Esophagus squamous epithelium (tissue), 4 donors: ENCODE measurements at regions not wholly inside any gene's neighbourhood (a gene's known extent, or its start where the extent isn't known, plus 50 kb on each side); places are given as distances from the start of the nearest gene placed in this dataset.

Experiments used
- POLR2A ChIP-seq, 4 donors: fragments of 450-650 bp; IDR thresholded peaks; one replicate each; pipeline ENCODE4 v1.6.1; 2017; ENCODE audit warnings: antibody characterized with exemption in 4 of 4, mild to moderate bottlenecking in 4 of 4, moderate library complexity in 3 of 4
- TF ChIP-seq, protein P1 (sequence below), 6 experiments: fragments of 450-650 bp in 4 of 6; fragments of 200-600 bp in 2 of 6; sonication (generic) in 2 of 6; IDR thresholded peaks; one replicate each; pipeline ENCODE4 v1.5.1; 2016 to 2019; ENCODE audit warnings: antibody characterized with exemption in 6 of 6, mild to moderate bottlenecking in 4 of 6, moderate library complexity in 4 of 6

DNA sequence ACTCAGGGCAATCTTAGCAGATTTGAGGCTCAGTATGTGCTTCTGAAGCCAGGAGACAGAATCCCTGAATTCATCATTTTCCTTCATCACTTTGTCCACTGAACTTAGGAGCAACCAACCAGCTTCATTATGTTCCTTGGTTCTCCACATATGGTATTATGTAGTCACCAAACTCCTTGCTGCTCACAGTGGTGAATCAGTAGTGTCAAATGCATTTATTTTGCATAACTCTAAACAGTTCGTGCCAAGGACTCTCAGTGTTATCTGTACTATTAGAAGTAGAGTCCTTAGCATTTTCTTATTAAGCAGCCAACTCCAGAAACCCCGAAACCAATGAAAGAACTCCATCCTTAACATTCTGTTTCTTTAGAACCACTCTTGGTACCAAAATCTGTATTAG is 466.9 kb upstream of the RGS6 start:
- TF ChIP-seq POLR2A (IDR thresholded peaks at IDR 0.05) = no peak
- TF ChIP-seq, protein P1, sequence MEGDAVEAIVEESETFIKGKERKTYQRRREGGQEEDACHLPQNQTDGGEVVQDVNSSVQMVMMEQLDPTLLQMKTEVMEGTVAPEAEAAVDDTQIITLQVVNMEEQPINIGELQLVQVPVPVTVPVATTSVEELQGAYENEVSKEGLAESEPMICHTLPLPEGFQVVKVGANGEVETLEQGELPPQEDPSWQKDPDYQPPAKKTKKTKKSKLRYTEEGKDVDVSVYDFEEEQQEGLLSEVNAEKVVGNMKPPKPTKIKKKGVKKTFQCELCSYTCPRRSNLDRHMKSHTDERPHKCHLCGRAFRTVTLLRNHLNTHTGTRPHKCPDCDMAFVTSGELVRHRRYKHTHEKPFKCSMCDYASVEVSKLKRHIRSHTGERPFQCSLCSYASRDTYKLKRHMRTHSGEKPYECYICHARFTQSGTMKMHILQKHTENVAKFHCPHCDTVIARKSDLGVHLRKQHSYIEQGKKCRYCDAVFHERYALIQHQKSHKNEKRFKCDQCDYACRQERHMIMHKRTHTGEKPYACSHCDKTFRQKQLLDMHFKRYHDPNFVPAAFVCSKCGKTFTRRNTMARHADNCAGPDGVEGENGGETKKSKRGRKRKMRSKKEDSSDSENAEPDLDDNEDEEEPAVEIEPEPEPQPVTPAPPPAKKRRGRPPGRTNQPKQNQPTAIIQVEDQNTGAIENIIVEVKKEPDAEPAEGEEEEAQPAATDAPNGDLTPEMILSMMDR (IDR thresholded peaks at IDR 0.05) = no peak
